Caki2 (cell line): ENCODE measurements at regions not wholly inside any gene's neighbourhood (a gene's known extent, or its start where the extent isn't known, plus 50 kb on each side); places are given as distances from the start of the nearest gene placed in this dataset.
"Not testable (repeated sequence)": the region's sequence is repeated elsewhere in the genome, so short reads cannot be mapped to it uniquely, and the experiment has no call there.

Source experiments
- DNase-seq: peaks from one replicate; pipeline ENCODE4 v3.0.0-alpha.2; 2015; ENCODE audit warnings: low read depth
- in situ Hi-C: cut with HindIII; loops from 2 replicates; pipeline ENCODE4 v1.10.0; 2016; ENCODE audit warnings: low sequenced_read_pairs, low pct_unique_long_range_greater_than_20kb, mixed read lengths

DNA sequence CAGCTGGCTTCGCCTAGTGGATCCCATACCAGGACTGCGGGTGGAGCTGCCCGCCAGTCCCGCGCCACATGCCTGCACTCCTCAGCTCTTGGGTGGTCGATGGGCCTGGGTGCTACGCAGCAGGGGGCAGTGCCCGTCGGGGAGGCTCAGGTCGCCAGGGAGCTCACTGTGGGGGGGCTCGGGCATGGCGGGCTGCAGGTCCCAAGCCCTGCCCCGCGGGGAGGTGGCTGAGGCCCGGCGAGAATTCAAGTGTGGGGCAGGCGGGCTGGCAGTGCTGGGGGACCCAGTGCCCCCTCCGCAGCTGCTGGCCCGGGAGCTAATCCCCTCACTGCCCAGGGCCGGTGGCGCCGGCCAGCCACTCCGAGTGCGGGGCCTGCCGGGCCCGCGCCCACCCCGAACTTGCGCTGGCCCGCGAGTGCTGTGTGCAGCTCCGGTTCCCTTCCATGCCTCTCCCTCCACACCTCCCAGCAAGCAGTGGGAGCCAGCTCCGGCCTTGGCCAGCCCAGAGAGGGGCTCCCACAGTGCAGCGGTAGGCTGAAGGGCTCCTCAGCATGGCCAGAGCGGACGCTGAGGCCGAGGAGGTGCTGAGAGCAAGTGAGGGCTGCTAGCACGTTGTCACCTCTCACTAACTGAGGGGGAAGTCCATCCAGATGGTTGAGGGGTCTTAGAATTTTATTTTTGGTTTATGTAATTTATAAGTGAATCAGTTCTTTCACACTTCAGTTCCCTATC is 85.2 kb upstream of the HMCN1 start:
- no peak for DNase-seq

DNA sequence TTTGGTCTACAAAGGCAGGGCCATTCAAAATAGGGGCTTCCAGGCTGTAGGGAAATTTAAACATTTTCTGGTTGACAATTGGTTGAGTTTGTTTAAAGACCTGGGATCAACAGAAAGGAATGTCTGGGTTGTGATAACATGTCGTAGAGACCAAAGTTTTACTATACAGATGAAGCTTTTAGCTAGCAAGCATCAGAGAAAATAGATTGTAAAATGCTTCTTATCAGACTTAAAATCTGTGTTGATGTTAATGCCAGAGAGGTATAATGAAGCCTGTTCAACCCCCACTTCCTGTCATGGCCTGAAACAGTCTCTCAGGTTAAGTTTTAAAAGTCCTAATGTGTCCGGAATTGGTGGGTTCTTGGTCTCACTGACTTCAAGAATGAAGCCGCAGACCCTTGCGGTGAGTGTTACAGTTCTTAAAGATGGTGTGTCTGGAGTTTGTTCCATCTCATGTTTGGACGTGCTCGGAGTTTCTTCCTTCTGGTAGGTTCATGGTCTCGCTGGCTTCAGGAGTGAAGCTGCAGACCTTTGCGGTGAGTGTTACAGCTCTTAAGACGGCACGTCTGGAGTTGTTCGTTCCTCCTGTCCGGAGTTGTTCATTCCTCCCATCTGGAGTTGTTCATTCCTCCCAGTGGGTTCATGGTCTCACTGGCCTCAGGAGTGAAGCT is 86.5 kb upstream of the HMCN1 start:
- in situ Hi-C loops, DNase-seq: not testable (repeated sequence)

More for the DNA sequence above, 85.2 kb upstream of the HMCN1 start:
- in situ Hi-C loops, result no loop called here

DNA sequence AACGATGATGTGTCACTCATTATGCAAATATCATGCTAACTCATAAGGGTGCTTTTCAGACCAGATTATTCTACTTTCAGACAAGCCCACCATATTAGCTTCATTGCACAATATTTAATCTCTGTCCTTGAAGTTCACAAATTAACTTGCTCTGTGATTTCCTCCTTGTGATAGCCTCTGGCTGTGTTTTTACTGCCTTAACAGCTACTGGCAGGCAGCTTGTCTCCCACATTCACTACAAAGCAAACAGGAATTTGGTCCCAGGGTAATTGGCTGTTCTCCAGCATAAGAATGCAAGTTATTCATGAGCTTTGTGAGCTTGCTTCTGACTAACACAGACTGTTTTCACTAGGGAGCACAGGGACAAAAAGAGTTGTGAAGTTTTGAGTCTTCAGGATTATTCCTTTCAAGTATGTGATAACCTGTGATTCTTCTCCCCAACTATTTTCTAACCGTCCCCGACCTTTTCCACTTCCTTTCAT is 87.9 kb upstream of the HMCN1 start:
- peak; percentile 93 for DNase-seq
- in situ Hi-C loops, result no loop called here

DNA sequence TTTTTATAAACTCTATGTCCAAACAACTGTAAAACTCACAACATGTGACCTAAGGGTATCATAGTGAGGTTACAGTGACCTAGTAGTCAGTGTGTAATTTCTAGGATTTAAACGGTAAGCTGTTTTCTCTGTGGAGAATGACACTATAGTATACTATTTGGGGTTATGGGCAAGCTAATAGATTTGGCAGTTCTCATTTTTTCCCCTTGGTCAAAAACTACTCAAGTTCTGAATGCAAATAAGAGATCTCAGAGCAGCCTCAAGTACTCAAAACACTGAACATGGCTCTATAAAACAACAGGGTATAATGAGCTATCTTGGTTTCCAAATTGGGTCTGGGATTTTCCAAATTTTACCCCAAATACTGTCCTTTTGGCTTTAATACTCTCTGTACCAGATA is 88.5 kb upstream of the HMCN1 start:
- in situ Hi-C loops, result no loop called here
- DNase-seq, result no peak

DNA sequence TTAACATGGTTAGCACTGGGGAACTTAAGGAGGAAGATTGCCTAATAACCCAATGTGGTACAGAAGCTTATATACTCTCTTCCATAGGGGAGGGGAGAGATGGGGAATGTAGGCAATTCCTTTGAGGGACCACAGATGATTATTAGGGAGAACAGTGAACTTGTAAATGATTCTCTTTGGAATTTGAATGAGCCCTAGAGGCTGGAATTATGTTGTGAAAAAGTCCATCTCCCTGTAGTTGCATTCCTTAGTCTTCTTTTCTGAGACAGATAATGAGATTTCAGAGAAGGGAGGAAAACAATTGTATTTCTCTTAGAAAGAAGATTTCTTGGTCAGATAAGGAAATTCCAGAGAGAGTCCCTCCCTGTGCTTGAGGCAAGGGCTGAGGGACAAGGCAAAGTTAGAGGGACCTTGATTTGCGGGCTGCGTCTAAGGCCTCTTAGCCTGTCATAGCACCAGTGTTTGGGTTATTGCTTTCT is 89.0 kb upstream of the HMCN1 start:
- in situ Hi-C loops, result no loop called here
- DNase-seq, result peak; percentile 41

DNA sequence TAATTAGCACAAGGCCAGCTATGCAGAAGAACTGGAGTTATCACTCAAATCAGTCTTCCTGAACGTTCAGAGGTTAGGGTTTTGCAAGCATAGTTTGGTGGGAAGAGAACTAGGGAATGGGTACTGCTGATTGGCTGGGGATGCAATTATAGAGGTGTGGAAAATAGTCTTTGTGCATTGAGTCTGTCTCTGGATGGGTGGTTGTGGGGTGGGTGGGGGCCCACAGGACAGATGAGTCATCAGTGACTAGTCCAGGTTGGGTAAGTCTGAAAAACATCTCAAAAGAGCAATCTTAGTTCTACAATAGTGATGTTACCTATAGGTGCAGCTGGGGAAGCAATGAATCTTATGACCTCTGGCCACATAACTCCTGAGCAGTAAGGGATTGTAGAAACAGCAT is 89.7 kb upstream of the HMCN1 start:
- peak; percentile 65 for DNase-seq
- in situ Hi-C loops, result no loop called here

DNA sequence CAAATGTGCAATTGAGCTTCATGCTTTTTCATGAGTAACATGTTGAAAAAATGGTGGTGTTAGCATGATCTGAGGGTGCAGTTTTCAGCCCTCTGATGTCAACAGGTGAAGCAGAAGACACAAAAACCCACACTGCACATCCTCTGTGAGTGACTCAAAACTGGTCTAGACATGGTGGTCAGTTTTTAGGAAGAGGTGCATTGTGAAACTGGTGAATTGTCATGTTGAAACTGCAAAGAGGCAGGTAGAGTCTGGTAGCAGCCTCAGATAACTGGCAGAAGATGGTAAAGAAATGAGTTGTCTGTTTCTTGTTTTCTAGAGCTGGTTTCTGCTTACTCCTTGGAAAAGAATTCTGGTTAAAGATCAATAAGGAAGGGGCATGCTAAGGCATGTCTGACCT is 97.3 kb upstream of the HMCN1 start:
- in situ Hi-C loops, result no loop called here
- DNase-seq, result no peak

DNA sequence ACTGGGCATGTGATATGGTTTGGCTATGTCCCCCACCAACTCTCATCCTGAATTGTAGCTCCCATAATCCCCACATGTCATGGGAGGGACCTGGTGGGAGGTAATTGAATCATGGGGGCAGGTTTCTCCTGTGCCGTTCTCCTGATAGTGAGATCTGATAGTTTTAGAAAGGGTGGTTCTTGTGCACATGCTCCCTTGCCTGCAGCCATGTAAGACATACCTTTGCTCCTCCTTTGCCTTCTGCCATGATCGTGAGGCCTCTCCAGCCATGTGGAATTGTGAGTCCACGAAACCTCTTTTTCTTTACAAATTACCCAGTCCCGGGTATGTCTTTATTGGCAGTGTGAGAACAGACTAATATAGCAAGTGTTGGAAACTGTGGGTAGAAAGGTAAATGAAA is 99.5 kb upstream of the HMCN1 start:
- in situ Hi-C loops, result no loop called here
- no peak for DNase-seq

DNA sequence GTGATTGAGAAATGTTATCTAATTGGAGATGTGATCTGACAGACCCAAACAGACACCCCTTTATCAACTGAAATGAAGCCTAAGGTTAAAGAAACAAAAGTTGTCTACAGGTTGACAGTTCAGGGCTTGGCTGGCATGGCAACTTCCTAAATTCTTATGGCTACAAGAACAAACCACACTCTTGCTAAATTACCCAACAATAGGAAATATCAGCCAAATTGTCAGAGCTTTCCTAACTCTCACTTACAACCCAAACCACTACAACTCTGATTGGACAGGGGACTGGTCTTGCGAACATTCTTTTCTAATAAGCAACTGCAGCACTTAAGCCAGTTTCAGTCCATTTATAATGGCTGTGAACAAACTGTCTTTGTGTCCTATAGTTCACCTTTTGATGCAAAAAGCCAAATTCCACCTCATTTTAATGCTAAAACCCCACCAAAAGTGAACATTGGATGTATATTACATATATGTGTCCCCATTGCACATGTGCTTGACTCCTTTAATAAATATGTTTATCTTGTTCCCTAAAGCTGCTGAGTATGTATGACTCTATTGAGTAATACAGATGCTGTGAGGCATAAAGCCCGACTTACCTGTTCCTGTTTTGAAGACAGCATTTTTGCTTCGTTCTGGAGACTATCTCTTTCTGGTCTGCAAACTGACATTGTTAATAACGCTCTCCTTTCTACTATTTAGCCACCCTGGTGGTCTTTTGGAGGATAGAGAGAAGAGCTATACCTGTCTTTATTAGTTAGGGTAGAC is 101.3 kb upstream of the HMCN1 start:
- in situ Hi-C loops, result no loop called here

DNA sequence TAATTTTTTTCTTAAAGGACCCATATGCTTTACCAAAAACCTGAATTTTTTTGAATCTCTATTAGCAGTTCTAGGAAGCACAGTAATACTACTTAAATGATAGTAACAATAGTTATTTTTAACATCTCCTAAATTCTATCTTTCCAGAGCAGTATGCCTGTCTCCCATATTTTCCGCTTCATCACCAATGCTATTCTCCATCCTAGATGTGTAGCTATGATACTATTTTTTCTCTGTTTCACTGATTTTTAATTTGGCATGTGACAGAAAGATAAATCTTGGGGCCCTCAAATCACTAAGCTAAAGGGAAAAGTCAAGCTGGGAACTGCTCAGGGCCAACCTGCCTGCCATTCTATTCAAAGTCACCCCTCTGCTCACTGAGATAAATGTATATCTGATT is 102.3 kb upstream of the HMCN1 start:
- in situ Hi-C loops, result no loop called here

More for the DNA sequence above, 101.3 kb upstream of the HMCN1 start:
- DNase-seq, result no peak

DNA sequence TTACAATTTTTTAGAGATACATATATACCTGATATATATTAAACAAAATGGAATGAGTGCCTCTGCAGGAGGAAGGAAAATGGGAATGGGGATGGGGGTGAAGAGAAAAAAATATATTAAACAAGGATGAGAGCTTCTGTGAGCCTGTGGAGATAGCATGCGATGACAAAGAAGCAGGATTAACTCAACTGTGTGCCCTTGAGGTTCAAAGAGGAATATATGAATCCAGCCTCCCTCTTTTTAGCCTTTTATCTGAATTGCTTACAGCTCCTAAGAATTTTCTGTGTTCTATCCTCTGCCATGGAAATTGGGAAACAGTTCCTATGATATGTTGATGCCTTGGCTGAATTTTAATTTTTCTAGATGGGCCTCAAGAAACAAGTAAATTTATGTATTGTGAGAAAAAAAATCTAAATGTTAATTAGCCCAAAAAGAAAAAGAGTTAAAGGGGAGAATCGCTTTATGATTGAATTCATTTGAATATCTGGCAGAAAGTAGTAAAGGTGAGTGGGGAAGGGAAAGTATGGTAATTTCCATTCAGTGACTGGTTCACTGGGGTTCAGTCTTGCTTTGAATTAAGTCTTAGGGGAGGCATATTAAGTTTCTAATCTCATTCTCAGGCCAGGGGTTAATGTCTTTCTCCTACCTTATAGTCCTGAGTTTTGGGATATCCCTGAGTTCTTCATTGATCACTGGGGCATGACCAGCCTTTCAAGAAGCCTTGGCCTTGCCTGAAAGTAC is 106.3 kb upstream of the HMCN1 start:
- no peak for DNase-seq
- in situ Hi-C loops, result no loop called here

More for the DNA sequence above, 102.3 kb upstream of the HMCN1 start:
- no peak for DNase-seq

DNA sequence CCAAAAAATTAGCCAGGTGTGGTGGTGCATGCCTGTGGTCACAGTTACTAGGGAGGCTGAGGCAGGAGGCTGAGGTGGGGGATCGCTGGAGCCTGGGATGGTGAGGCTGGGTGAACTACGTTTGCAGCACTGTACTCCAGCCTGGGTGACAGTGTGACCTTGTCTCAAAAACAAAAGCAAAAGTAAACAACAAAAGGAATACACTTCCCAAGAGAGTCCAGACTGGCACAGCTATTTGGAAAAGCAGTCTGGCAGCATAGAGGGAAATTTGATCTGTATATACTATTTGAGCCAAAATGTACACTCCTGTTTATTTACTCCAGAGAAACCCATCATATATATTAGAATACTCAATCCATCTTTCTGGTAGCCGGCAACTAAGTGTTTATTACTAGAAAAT is 107.0 kb upstream of the HMCN1 start:
- DNase-seq, result no peak
- in situ Hi-C loops, result no loop called here

DNA sequence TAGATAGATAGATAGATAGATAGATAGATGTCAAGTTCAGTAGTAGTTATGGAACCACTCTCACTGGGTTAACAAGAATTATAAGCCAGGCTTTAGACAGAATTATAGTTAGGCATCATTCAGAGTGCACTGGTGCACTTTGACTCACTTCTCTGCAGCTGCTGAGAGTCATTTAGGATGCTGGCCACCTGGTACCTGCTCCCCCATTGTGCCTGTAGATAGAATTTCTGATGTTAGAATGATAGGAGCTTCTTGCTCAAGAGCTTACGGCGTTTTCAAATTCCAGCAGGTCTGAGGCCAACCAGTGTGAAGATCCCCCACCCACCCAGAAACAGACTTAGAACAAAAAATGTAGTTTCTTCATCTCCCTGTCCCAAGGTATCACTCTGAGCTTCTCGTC is 107.8 kb upstream of the HMCN1 start:
- DNase-seq, result no peak
- in situ Hi-C loops, result no loop called here

DNA sequence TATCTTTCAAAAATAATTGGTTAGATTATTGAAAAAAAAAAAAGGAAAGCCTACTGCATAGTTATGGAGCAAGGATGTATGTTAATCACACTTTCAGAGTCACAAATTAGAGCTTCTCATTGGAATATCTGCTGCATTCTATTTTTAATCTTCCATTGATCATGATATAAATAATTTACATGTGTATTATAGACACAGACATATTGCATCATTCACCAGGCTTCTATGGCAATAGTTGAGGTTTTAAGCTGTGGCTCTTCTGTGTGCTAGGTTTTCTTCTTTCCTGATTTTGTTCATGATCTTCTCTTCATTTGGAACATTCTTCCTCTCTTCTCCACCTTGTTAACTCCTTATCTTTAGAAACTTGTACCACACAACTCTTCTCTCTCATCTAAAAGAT is 123.2 kb upstream of the HMCN1 start:
- in situ Hi-C loops, result no loop called here
- DNase-seq, result no peak

DNA sequence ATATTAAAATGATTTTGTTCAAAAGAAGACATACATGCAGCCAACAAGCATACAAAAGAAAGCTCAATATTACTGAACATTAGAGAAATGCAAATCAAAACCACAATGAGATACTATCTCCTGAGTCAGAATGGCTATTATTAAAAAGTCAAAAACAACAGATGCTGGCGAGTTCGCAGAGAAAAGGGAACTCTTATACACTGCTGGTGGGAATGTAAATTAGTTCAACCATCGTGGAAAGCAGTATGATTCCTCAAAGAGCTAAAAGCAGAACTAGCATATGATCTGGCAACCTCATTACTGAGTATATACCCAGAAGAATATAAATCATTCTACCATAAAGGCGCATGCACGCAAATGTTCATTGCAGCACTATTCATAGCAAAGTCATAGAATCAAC is 126.0 kb upstream of the HMCN1 start:
- in situ Hi-C loops, result no loop called here
- DNase-seq, result no peak

DNA sequence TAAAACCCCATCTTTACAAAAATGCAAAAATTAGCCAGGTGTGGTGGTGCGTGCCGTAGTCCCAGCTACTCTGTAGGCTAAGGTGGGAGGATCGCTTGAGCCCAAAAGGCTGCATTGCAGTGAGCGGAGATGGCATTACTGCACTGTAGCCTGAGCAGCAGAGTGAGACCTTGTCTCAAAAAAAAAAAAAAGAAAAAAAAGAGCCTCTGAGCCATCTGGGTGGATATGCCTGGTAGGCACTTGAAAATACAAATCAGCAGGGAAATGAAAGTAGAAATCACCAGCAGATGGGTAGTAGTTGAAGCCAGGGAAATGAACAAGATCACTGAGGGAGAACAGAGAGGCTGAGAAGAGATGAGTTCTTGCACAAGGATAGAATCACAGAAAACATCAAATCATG is 131.0 kb upstream of the HMCN1 start:
- in situ Hi-C loops, result no loop called here
- DNase-seq, result no peak

DNA sequence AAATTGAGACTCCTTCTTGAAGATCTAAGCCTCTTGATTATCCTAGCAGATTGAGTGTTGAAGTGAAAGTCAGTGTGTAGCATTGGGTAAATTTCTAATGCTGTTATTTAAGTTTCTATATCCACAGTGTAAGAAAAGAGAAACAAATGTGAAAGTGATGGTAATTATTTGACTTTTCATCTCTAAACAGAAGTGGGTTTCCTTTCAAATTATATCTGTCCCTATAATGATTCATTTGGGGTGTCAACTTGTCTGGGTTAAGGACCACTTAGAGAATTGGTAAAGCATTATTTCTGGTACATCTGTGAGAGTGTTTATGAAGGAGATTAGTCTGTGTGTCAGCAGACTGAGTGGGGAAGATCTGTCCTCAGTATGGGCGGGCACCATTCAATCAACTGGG is 133.0 kb upstream of the HMCN1 start:
- no peak for DNase-seq
- in situ Hi-C loops, result no loop called here

DNA sequence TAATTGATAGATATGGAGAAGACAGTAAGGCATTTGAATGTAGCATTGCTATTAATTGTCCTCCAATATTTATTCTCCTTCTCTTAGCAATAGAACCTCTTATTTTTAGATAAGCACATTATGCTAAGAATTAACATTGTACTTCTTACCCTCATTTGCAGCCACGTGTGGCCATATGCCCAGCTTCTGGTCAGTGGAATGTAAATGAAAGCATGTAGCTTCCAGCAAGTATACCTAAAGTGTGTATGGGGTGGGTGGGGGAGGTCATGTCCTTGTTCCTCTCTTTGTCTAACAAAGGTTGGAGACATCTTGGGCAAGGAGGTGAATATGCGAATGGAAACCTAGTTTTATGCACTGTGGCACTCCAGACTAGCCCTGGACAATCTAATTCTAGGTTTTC is 133.6 kb upstream of the HMCN1 start:
- in situ Hi-C loops, result no loop called here
- DNase-seq, result no peak
